Nephron (organoid): ENCODE measurements at regions not wholly inside any gene's neighbourhood (a gene's known extent, or its start where the extent isn't known, plus 50 kb on each side); places are given as distances from the start of the nearest gene placed in this dataset.

Experiments
- H3K27ac Mint-ChIP-seq, 3 experiments: 2 replicates each; pipeline ENCODE4 v1.8.0; 2020; ENCODE audit warnings: mixed read lengths in 3 of 3, mild to moderate bottlenecking in 2 of 3, moderate library complexity in 1 of 3
- H3K27me3 Mint-ChIP-seq: 2 replicates; pipeline ENCODE4 v1.8.0; 2021; ENCODE audit warnings: low read depth, mild to moderate bottlenecking, moderate library complexity, mixed read lengths
- H3K36me3 Mint-ChIP-seq: 2 replicates; pipeline ENCODE4 v1.8.0; 2020; ENCODE audit warnings: low read depth, mixed read lengths
- H3K4me1 Mint-ChIP-seq: 2 replicates; pipeline ENCODE4 v1.8.0; 2020; ENCODE audit warnings: mixed read lengths
- H3K4me3 Mint-ChIP-seq, 3 experiments: 2 replicates each; pipeline ENCODE4 v1.8.0; 2020; ENCODE audit warnings: mild to moderate bottlenecking in 3 of 3, mixed read lengths in 3 of 3, moderate library complexity in 2 of 3
- H3K9me3 Mint-ChIP-seq: 2 replicates; pipeline ENCODE4 v1.8.0; 2020; ENCODE audit warnings: mixed read lengths
- TF ChIP-seq, protein P1 (sequence below), 3 experiments: fragments of 200-600 bp; sonication (generic); IDR thresholded peaks; one replicate each; pipeline ENCODE4 v1.5.0; 2021; ENCODE audit warnings: antibody characterized with exemption in 3 of 3; ENCODE audit not compliant: unreplicated experiment in 3 of 3

DNA sequence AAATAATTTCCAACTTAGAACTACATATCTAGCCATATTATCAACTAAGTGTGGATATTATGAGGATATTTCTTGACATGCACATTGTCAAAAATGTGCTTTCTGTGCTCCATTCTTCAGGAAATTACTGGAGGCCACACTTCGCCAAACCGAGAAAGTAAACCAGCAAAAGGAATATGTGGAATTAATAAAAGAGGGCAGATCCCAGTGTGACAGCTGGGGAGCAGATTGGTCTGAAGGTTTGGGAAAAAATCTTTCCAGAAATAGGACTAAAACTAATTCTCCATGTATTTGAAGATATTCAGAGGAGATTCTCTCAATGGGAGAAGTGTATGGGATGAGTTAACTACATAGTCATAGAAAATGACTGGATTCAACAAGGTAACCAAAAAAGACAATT, 546.9 kb upstream of the API5 start:
- TF ChIP-seq, protein P1, sequence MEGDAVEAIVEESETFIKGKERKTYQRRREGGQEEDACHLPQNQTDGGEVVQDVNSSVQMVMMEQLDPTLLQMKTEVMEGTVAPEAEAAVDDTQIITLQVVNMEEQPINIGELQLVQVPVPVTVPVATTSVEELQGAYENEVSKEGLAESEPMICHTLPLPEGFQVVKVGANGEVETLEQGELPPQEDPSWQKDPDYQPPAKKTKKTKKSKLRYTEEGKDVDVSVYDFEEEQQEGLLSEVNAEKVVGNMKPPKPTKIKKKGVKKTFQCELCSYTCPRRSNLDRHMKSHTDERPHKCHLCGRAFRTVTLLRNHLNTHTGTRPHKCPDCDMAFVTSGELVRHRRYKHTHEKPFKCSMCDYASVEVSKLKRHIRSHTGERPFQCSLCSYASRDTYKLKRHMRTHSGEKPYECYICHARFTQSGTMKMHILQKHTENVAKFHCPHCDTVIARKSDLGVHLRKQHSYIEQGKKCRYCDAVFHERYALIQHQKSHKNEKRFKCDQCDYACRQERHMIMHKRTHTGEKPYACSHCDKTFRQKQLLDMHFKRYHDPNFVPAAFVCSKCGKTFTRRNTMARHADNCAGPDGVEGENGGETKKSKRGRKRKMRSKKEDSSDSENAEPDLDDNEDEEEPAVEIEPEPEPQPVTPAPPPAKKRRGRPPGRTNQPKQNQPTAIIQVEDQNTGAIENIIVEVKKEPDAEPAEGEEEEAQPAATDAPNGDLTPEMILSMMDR (IDR thresholded peaks at IDR 0.05; ENCODE audit: unreplicated experiment in 3 of 3), result no peak
- Mint-ChIP-seq H3K36me3 (no peaks in the 10 kb centered on the region), H3K9me3 (no peaks in the 10 kb centered on the region), H3K4me1 (no peaks in the 10 kb centered on the region), H3K27ac (no peak overlapping the region), H3K27me3 (no peaks in the 10 kb centered on the region), H3K4me3 (no peak overlapping the region)

DNA sequence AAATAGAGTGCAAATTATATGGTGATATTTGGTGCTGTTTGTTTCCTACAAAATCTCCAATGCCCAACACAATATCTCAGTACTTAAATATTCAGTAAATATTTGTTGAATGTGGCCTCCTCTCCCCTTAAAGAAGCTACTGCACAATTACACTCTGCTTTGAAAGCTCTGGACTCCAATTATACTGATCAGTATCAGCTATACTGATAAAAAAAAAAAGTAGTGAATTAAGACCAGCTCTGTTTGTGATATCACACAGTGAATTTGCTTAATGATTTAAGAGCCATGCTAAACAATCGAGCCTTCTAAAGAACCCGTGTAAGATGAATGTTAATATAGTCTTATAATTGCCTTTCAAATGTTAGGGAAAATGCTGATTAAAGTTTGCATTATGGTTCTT, 543.2 kb upstream of the API5 start:
- Mint-ChIP-seq H3K4me1 (no peaks in the 10 kb centered on the region), H3K27ac (no peak overlapping the region), H3K36me3 (no peaks in the 10 kb centered on the region), H3K27me3 (peaks cover 5% of the 10 kb centered on the region), H3K4me3 (no peak overlapping the region), H3K9me3 (no peaks in the 10 kb centered on the region)
- TF ChIP-seq, protein P1 (IDR thresholded peaks at IDR 0.05; ENCODE audit: unreplicated experiment in 3 of 3), result no peak

DNA sequence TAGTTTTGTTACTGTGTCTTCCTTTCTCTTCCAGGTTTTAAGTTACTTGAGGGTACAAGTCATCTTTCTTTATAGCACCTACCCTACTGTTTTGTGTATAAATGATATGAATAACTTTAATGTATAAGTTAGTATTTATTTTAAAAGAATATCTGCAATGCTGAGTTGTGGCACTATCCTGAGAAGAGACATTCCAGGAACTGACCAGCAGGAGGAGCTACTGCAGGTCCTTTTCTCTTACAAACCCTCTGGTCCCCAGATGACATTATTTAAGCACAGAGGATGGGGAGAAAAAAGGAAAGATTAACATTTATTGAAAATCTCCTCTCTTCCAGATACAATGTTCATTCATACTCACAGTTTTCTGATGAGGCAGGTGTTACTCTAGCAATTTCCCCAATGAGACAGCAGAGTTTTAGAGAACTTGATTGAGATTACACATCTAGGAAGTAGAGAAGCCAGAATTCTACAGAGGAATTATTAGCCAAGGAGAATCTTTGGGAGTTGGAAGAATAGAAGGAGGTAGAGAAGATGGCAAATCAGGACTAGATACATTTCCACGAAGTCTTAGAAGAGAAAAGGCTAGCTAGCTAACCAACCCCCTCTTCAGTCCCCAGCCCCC, 541.2 kb upstream of the API5 start:
- peaks cover 5% of the 10 kb centered on the region for H3K4me1 Mint-ChIP-seq
- H3K27ac Mint-ChIP-seq, result no peak overlapping the region
- no peaks in the 10 kb centered on the region for H3K9me3 Mint-ChIP-seq
- TF ChIP-seq, protein P1 (IDR thresholded peaks at IDR 0.05; ENCODE audit: unreplicated experiment in 3 of 3), result peak; percentile 65 to 79 (median 78)
- H3K36me3 Mint-ChIP-seq, result no peaks in the 10 kb centered on the region
- no peak overlapping the region for H3K4me3 Mint-ChIP-seq
- peaks cover 5% of the 10 kb centered on the region for H3K27me3 Mint-ChIP-seq

DNA sequence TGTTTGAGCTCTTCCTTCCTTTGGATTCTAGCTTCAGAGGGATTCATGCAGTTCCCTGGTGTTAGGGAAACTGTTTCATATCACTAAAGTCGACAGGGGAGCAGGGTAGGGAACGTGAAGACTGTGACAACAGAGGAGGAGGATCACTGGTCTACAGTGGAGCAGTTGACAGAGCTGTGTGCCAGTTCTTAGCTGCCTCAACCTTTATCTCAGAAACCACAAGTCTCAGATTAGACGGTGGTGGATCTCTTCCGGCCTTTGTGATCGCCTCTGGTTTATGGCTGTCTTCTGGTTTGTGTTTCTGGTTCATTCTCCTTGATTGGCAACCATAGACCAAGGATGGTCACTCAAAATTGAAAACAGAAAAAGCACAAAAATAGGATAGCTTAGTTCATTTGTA, 538.9 kb upstream of the API5 start:
- Mint-ChIP-seq H3K9me3 (no peaks in the 10 kb centered on the region), H3K4me1 (peaks cover 5% of the 10 kb centered on the region), H3K36me3 (no peaks in the 10 kb centered on the region), H3K27me3 (peaks cover 5% of the 10 kb centered on the region), H3K4me3 (no peak overlapping the region), H3K27ac (no peak overlapping the region)
- TF ChIP-seq, protein P1 (IDR thresholded peaks at IDR 0.05; ENCODE audit: unreplicated experiment in 3 of 3), result no peak

DNA sequence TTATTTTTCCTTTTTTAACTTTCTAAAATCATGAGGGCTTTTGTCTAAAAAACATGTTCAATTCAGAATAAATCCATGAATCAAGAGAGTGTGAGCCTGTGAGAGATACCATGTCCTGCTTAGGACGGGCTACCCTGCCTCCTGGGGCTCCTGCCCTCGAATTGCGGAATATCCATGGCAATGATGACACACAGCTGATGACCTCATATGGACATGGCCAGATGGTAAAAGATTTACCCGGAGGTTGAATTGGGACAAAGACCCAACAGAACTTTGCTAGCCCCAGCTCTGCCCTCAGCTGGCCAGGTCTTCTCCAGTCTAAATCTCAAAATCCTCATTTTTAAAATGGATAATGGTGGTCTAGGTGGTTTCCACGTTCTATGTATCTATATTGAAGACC, 538.1 kb upstream of the API5 start:
- TF ChIP-seq, protein P1 (IDR thresholded peaks at IDR 0.05; ENCODE audit: unreplicated experiment in 3 of 3), result no peak

DNA sequence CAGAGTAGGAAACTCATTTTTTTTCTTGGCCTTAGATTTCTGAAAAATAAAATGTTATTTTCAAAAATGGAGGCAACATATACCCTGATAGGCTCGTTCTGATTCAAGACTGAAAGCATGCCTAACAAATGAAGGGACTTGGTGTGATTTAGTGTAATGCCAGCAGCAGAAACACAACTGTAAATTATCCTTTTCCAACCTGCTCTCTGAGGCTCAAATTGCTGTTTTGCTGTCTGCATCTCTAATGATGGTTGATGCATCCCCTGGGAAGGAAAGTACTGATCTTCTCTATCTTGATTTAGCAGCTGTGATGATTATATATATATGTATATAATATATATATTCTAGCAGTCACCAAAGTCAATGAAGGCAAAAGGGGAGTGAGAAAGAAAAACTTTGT, 537.2 kb upstream of the API5 start:
- H3K4me3 Mint-ChIP-seq, result no peak overlapping the region
- H3K27ac Mint-ChIP-seq, result peak overlapping the region in 1 of 3 experiments; percentile 46
- TF ChIP-seq, protein P1 (IDR thresholded peaks at IDR 0.05; ENCODE audit: unreplicated experiment in 3 of 3), result no peak
- peaks cover 5% of the 10 kb centered on the region for H3K27me3 Mint-ChIP-seq
- H3K9me3 Mint-ChIP-seq, result no peaks in the 10 kb centered on the region
- H3K4me1 Mint-ChIP-seq, result peaks cover 7% of the 10 kb centered on the region
- H3K36me3 Mint-ChIP-seq, result no peaks in the 10 kb centered on the region

More for the DNA sequence above, 538.1 kb upstream of the API5 start:
- Mint-ChIP-seq H3K9me3 (no peaks in the 10 kb centered on the region), H3K27me3 (peaks cover 5% of the 10 kb centered on the region), H3K27ac (no peak overlapping the region), H3K4me3 (no peak overlapping the region), H3K36me3 (no peaks in the 10 kb centered on the region), H3K4me1 (peaks cover 5% of the 10 kb centered on the region)
